ENCODE measurements at regions not wholly inside any gene's neighbourhood (a gene's known extent, or its start where the extent isn't known, plus 50 kb on each side); places are given as distances from the start of the nearest gene placed in this dataset.

DNA sequence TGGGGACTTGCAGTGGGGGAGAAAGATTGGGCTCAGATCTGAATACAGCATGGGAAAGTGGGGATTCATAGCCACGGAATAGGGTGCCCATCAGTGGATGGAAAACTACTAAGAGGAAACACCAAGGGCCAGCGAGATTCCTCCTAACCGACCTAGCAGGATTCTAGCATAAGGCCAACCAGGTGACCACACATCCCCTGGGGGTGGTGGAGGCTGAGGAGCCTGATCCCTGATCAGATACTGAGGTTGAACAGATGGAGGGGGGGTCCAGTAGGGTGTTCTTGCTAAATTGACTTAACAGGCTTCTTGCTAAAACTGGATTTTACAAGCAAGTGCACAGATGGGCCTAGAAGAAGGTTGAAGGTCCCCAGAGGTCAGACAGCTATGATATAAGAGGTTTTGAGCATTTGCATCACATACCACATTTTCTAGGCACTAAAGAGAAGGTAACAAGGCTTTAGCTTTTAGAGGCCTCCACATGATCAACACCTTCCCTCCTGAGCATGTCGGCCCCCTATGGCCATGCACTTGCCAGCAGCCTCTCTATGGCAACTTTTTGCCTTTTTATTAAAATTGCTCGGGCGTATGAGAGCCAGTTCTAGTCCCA lies 69.1 kb upstream of the PUDP start:
- Histone ChIP-seq H3K9me3 (no peaks in the 10 kb centered on the region), H3K36me3 (no peaks in the 10 kb centered on the region), H3K4me1 (no peaks in the 10 kb centered on the region), H3K4me3 (no peak overlapping the region), H3K27me3 (no peaks in the 10 kb centered on the region), H3K27ac (no peak overlapping the region)
- DNase-seq: no peak
- FAIRE-seq: no peak
- intact Hi-C loops (cut with DNase I): no loop called here
- TF ChIP-seq CTCF (IDR thresholded peaks at IDR 0.05): no peak
- 93 to 94% methylated on average over 6 of the region's 6 CpGs for WGBS, 2 donors
- no peak for ATAC-seq

DNA sequence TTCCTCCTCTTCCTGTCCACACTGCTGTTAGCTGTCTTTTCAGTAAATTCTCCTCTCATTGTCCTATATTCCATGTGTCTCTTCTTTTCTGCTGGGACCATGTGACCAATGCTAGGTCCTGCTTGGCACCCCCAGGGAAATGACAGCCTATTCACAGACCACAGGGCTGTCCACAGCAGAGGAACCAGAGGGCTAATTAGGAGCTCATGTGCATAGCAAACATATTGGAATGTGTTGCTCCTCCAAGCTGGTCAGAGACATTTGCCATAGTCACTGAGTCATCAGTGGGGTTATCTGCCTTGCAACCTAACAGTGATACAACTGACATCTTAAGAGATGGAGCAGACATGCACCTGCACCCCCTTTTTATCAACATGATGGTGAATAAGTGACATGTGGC lies 67.9 kb upstream of the PUDP start:
- FAIRE-seq (no peak), ATAC-seq (no peak), DNase-seq (no peak)
- no peaks in the 10 kb centered on the region for H3K36me3 ChIP-seq
- no peaks in the 10 kb centered on the region for H3K9me3 ChIP-seq
- H3K27me3 ChIP-seq: no peaks in the 10 kb centered on the region
- no peak overlapping the region for H3K27ac ChIP-seq
- intact Hi-C loops (cut with DNase I): no loop called here
- H3K4me3 ChIP-seq: no peak overlapping the region
- H3K4me1 ChIP-seq: no peaks in the 10 kb centered on the region
- no peak for TF ChIP-seq CTCF (IDR thresholded peaks at IDR 0.05)

DNA sequence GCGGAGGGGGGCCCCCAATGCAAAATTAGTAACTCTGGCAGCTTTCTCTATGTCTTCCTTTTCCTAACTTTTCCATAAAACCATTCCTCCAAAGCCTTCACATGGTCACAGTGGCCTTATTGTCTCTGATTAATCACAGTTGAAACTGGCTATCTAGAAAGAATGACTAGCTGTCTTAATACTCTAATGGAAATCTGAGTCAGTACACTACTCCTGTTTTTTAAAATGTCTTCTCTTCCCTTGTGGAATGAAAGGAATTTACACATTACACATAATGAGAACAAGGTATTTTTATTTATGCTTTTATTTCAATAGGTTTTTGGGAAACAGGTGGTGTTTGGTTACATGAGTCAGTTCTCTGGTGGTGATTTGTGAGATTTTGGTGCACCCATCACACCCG lies 66.3 kb upstream of the PUDP start:
- no peak for TF ChIP-seq CTCF (IDR thresholded peaks at IDR 0.05)
- Histone ChIP-seq H3K4me1 (no peaks in the 10 kb centered on the region), H3K27ac (no peak overlapping the region), H3K4me3 (no peak overlapping the region), H3K27me3 (no peaks in the 10 kb centered on the region), H3K36me3 (no peaks in the 10 kb centered on the region), H3K9me3 (no peaks in the 10 kb centered on the region)
- 79 to 95% methylated on average over 2 of the region's 2 CpGs for WGBS, 2 donors
- no peak for ATAC-seq
- no peak for FAIRE-seq
- DNase-seq: no peak
- intact Hi-C loops (cut with DNase I): no loop called here

- FAIRE-seq: no peak
- no peak for DNase-seq
- Histone ChIP-seq H3K9me3 (no peaks in the 10 kb centered on the region), H3K36me3 (no peaks in the 10 kb centered on the region), H3K27ac (no peak overlapping the region), H3K27me3 (no peaks in the 10 kb centered on the region), H3K4me1 (no peaks in the 10 kb centered on the region), H3K4me3 (no peak overlapping the region)
- intact Hi-C loops (cut with DNase I): no loop called here
- WGBS, 2 donors: 49 to 67% methylated on average over 2 of the region's 2 CpGs
- no peak for ATAC-seq
- TF ChIP-seq CTCF (IDR thresholded peaks at IDR 0.05): no peak
These were observed 57.2 kb upstream of the PUDP start for GRCh38 chrX:7205037-7205577.

GRCh38 chrX:7204619-7205018 lies 56.7 kb upstream of the PUDP start:
- intact Hi-C loops (cut with DNase I): no loop called here
- ATAC-seq (no peak), DNase-seq (no peak), FAIRE-seq (no peak)
- Histone ChIP-seq H3K4me1 (no peaks in the 10 kb centered on the region), H3K27me3 (no peaks in the 10 kb centered on the region), H3K4me3 (no peak overlapping the region), H3K36me3 (no peaks in the 10 kb centered on the region), H3K27ac (no peak overlapping the region), H3K9me3 (no peaks in the 10 kb centered on the region)
- WGBS, 2 donors: 98 to 100% methylated on average over 1 of the region's 1 CpG
- no peak for TF ChIP-seq CTCF (IDR thresholded peaks at IDR 0.05)
